GM19328 (cell line): ENCODE measurements at regions not wholly inside any gene's neighbourhood (a gene's known extent, or its start where the extent isn't known, plus 50 kb on each side); places are given as distances from the start of the nearest gene placed in this dataset.

ENCODE experiments used
- ATAC-seq: cut with Tn5 transposase; IDR thresholded peaks from one replicate; pipeline ENCODE4 v1.9.1; 2021; ENCODE audit warnings: mild to moderate bottlenecking, moderate library complexity; ENCODE audit not compliant: unreplicated experiment

GRCh38 chrX:39318506-39319343 is 517.5 kb downstream of the MID1IP1 start:
- no peak for ATAC-seq

- ATAC-seq: no peak
Observed at GRCh38 chrX:39320165-39320564, 518.9 kb downstream of the MID1IP1 start.

- no peak for ATAC-seq
Observed at GRCh38 chrX:39322496-39322895, 521.2 kb downstream of the MID1IP1 start.

GRCh38 chrX:39324233-39324930 is 523.1 kb downstream of the MID1IP1 start:
- no peak for ATAC-seq

- ATAC-seq: no peak
Observed at GRCh38 chrX:39327255-39327654, 526.0 kb downstream of the MID1IP1 start.

GRCh38 chrX:39327705-39328104 is 526.4 kb downstream of the MID1IP1 start:
- no peak for ATAC-seq

- ATAC-seq: no peak
Observed at GRCh38 chrX:39328661-39329060, 527.4 kb downstream of the MID1IP1 start.

- no peak for ATAC-seq
Observed at GRCh38 chrX:39331082-39331704, 529.9 kb downstream of the MID1IP1 start.

- ATAC-seq: no peak
Observed at GRCh38 chrX:39333451-39333850, 532.2 kb downstream of the MID1IP1 start.

- no peak for ATAC-seq
Observed at GRCh38 chrX:39335513-39336235, 534.4 kb downstream of the MID1IP1 start.

GRCh38 chrX:39336671-39337311 is 535.5 kb downstream of the MID1IP1 start:
- no peak for ATAC-seq

GRCh38 chrX:39337451-39337850 is 536.2 kb downstream of the MID1IP1 start:
- ATAC-seq: no peak

- ATAC-seq: no peak
Observed at GRCh38 chrX:39338583-39338982, 537.3 kb downstream of the MID1IP1 start.

GRCh38 chrX:39356119-39356807 is 555.0 kb downstream of the MID1IP1 start:
- ATAC-seq: no peak

- ATAC-seq: no peak
Observed at GRCh38 chrX:39360101-39360500, 558.8 kb downstream of the MID1IP1 start.

- no peak for ATAC-seq
Observed at GRCh38 chrX:39361736-39362135, 560.5 kb downstream of the MID1IP1 start.

GRCh38 chrX:39367416-39367815 is 566.2 kb downstream of the MID1IP1 start:
- no peak for ATAC-seq

GRCh38 chrX:39372115-39372514 is 570.9 kb downstream of the MID1IP1 start:
- ATAC-seq: no peak

- no peak for ATAC-seq
Observed at GRCh38 chrX:39377157-39377556, 575.9 kb downstream of the MID1IP1 start.

GRCh38 chrX:39377773-39378172 is 576.5 kb downstream of the MID1IP1 start:
- no peak for ATAC-seq
